H1 (cell line): ENCODE measurements at regions not wholly inside any gene's neighbourhood (a gene's known extent, or its start where the extent isn't known, plus 50 kb on each side); places are given as distances from the start of the nearest gene placed in this dataset.

Source experiments
- CTCF ChIA-PET: fragments of 300-600 bp; sonication (Branson Sonifier 250); formaldehyde crosslinking; loops from one replicate; lab custom pipeline; 2021; ENCODE audit not compliant: partially characterized antibody; lab: Charles Lee
- POLR2A ChIA-PET: fragments of 300-600 bp; sonication (Branson Sonifier 250); formaldehyde crosslinking; loops from one replicate; lab custom pipeline; 2021; ENCODE audit warnings: inconsistent platforms; ENCODE audit not compliant: partially characterized antibody; lab: Charles Lee
- DNase-seq, 2 experiments: peaks; one replicate each; pipeline versions ENCODE4 v3.0.0 to v3.0.0-alpha.2; 2010 to 2022; ENCODE audit warnings: low spot score in 2 of 2, low read depth in 1 of 2, mixed read lengths in 1 of 2
- FAIRE-seq: peaks from 2 replicates; lab custom pipeline; 2011; peaks lifted over from hg19 to GRCh38; lab: Jason Lieb, UNC
- H2AFZ ChIP-seq: 2 replicates; pipeline ENCODE4 v1.8.1; 2012; ENCODE audit warnings: low read length, inconsistent platforms
- H2AK5ac ChIP-seq: 2 replicates; pipeline ENCODE4 v1.6.1; 2013; ENCODE audit warnings: low read depth, low read length
- H2BK120ac ChIP-seq: replicated peaks from 2 replicates; pipeline ENCODE3; 2013; ENCODE audit warnings: low read depth, low read length, inconsistent platforms
- H2BK12ac ChIP-seq: 2 replicates; pipeline ENCODE4 v1.6.1; 2013; ENCODE audit warnings: low read depth, low read length
- H2BK15ac ChIP-seq: 2 replicates; pipeline ENCODE4 v1.6.1; 2013; ENCODE audit warnings: low read length
- H2BK20ac ChIP-seq: 2 replicates; pipeline ENCODE4 v1.6.1; 2013; ENCODE audit warnings: low read length
- H2BK5ac ChIP-seq: 2 replicates; pipeline ENCODE4 v1.6.1; 2013; ENCODE audit warnings: low read depth, low read length
- H3K14ac ChIP-seq: 2 replicates; pipeline ENCODE4 v1.6.1; 2013; ENCODE audit warnings: inconsistent platforms; ENCODE audit not compliant: insufficient read length
- H3K18ac ChIP-seq: 2 replicates; pipeline ENCODE4 v1.6.1; 2013; ENCODE audit warnings: low read length; ENCODE audit errors: extremely low read depth
- H3K23ac ChIP-seq: 2 replicates; pipeline ENCODE4 v1.6.1; 2013; ENCODE audit warnings: inconsistent platforms; ENCODE audit not compliant: insufficient read length
- H3K23me2 ChIP-seq: 2 replicates; pipeline ENCODE4 v1.6.1; 2013; ENCODE audit warnings: low read depth, low read length
- H3K27ac ChIP-seq: 2 replicates; pipeline ENCODE4 v1.6.1; 2011; ENCODE audit warnings: low read depth, low read length, inconsistent platforms
- H3K27me3 ChIP-seq, 4 experiments: replicated peaks in 1 of 4; 1 replicate in 1 of 4; 2 replicates in 3 of 4; pipeline versions ENCODE4 v1.6.1 to v1.8.1; 2011 to 2013; ENCODE audit warnings: low read length in 3 of 4, mild to moderate bottlenecking in 3 of 4, inconsistent platforms in 2 of 4, mixed read lengths in 2 of 4, moderate library complexity in 1 of 4; ENCODE audit not compliant: control insufficient read depth in 3 of 4, insufficient read depth in 3 of 4; ENCODE audit errors: extremely low read depth in 1 of 4
- H3K36me3 ChIP-seq, 4 experiments: 2 replicates each; pipeline versions ENCODE4 v1.6.1 to v1.8.1; 2011 to 2013; ENCODE audit warnings: mild to moderate bottlenecking in 4 of 4, low read length in 3 of 4, moderate library complexity in 2 of 4, control low read depth in 1 of 4, inconsistent platforms in 1 of 4; ENCODE audit not compliant: insufficient read depth in 4 of 4, control insufficient read depth in 2 of 4
- H3K4ac ChIP-seq: replicated peaks from 2 replicates; pipeline ENCODE3; 2013; ENCODE audit warnings: low read length, low read depth, mixed read lengths, inconsistent platforms; ENCODE audit not compliant: insufficient read length
- H3K4me1 ChIP-seq, 4 experiments: replicated peaks in 1 of 4; 1 replicate in 1 of 4; 2 replicates in 3 of 4; pipeline versions ENCODE4 v1.6.1 to v1.8.1; 2011 to 2013; ENCODE audit warnings: low read length in 3 of 4, inconsistent platforms in 2 of 4, mixed read lengths in 1 of 4; ENCODE audit not compliant: insufficient read depth in 4 of 4, control insufficient read depth in 3 of 4
- H3K4me2 ChIP-seq, 2 experiments: 2 replicates each; pipeline versions ENCODE4 v1.6.1 to v1.8.1; 2011 to 2013; ENCODE audit warnings: low read depth in 2 of 2, low read length in 2 of 2, control low read depth in 1 of 2, inconsistent platforms in 1 of 2, mild to moderate bottlenecking in 1 of 2; ENCODE audit not compliant: insufficient read depth in 1 of 2
- H3K4me3 ChIP-seq, 4 experiments: fragments of 200-600, 300-600 bp in 1 of 4; sonication (generic), shearing (Covaris generic), sonication (Bioruptor Twin) in 1 of 4; 2 replicates each; pipeline versions ENCODE4 v1.5.1 to v1.8.1; 2011 to 2016; ENCODE audit warnings: low read length in 4 of 4, low read depth in 3 of 4, control low read depth in 2 of 4, inconsistent platforms in 2 of 4, mild to moderate bottlenecking in 2 of 4, mixed read lengths in 1 of 4, moderate library complexity in 1 of 4; ENCODE audit not compliant: insufficient read depth in 2 of 4; ENCODE audit errors: extremely low read depth in 1 of 4
- H3K56ac ChIP-seq: replicated peaks from 2 replicates; pipeline ENCODE3; 2013; ENCODE audit warnings: low read depth, mild to moderate bottlenecking, mixed read lengths, low read length, inconsistent platforms; ENCODE audit not compliant: insufficient read length
- H3K79me1 ChIP-seq: 2 replicates; pipeline ENCODE4 v1.6.1; 2013; ENCODE audit warnings: low read depth, low read length, control low read depth
- H3K79me2 ChIP-seq, 2 experiments: 2 replicates each; pipeline versions ENCODE4 v1.6.1 to v1.8.1; 2012 to 2013; ENCODE audit warnings: low read length in 2 of 2, mild to moderate bottlenecking in 2 of 2, inconsistent platforms in 1 of 2; ENCODE audit not compliant: insufficient read depth in 2 of 2, control insufficient read depth in 1 of 2
- H3K9ac ChIP-seq, 4 experiments: replicated peaks in 1 of 4; 1 replicate in 1 of 4; 2 replicates in 3 of 4; pipeline versions ENCODE4 v1.6.1 to v1.8.1; 2011 to 2013; ENCODE audit warnings: low read depth in 3 of 4, low read length in 3 of 4, control low read depth in 2 of 4, mild to moderate bottlenecking in 2 of 4, moderate library complexity in 2 of 4, inconsistent platforms in 1 of 4; ENCODE audit errors: extremely low read depth in 1 of 4
- H3K9me3 ChIP-seq, 2 experiments: 2 replicates each; pipeline versions ENCODE4 v1.6.1 to v1.8.1; 2012 to 2013; ENCODE audit warnings: mild to moderate bottlenecking in 2 of 2, moderate library complexity in 2 of 2, control low read depth in 1 of 2, inconsistent platforms in 1 of 2, low read depth in 1 of 2, low read length in 1 of 2, mixed read lengths in 1 of 2; ENCODE audit not compliant: insufficient read depth in 2 of 2
- H4K20me1 ChIP-seq, 2 experiments: replicated peaks in 1 of 2; 2 replicates each; pipeline versions ENCODE3 to v1.8.1; 2011 to 2013; ENCODE audit warnings: inconsistent platforms in 2 of 2, low read length in 2 of 2, mild to moderate bottlenecking in 1 of 2; ENCODE audit not compliant: insufficient read depth in 2 of 2, control insufficient read depth in 1 of 2
- H4K5ac ChIP-seq: 2 replicates; pipeline ENCODE4 v1.6.1; 2013; ENCODE audit warnings: low read length, low read depth, mixed read lengths, inconsistent platforms; ENCODE audit not compliant: insufficient read length
- H4K8ac ChIP-seq: 2 replicates; pipeline ENCODE4 v1.8.0; 2013; ENCODE audit warnings: mild to moderate bottlenecking, moderate library complexity, low read length, inconsistent platforms; ENCODE audit not compliant: insufficient read depth; ENCODE audit errors: extremely low read depth
- H4K91ac ChIP-seq: replicated peaks from 2 replicates; pipeline ENCODE3; 2013; ENCODE audit warnings: low read length, mixed read lengths, inconsistent platforms; ENCODE audit not compliant: insufficient read length
- BCL11A ChIP-seq, 2 experiments: IDR thresholded peaks; one replicate each; pipeline ENCODE4 v1.6.1; 2011; ENCODE audit warnings: low read depth in 2 of 2, low read length in 2 of 2, mild to moderate bottlenecking in 2 of 2
- CBX8 ChIP-seq: fragments of 300-800, 300-1000 bp; sonication (generic); IDR thresholded peaks from 2 replicates; pipeline ENCODE4 v1.7.1; 2016; ENCODE audit warnings: low read depth, low read length, borderline replicate concordance
- CEBPB ChIP-seq: IDR thresholded peaks from 2 replicates; pipeline ENCODE4 v1.6.1; 2012; ENCODE audit warnings: low read depth, low read length
- CHD2 ChIP-seq: IDR thresholded peaks from 2 replicates; pipeline ENCODE4 v1.6.1; 2012; ENCODE audit warnings: low read length, improper control_type of control experiment
- CREB1 ChIP-seq: IDR thresholded peaks from 2 replicates; pipeline ENCODE4 v1.6.1; 2012; ENCODE audit warnings: inconsistent platforms
- EZH2 ChIP-seq: fragments of 200-600 bp; sonication (generic); IDR thresholded peaks from 2 replicates; pipeline ENCODE4 v1.7.1; 2012; ENCODE audit warnings: low read depth, mild to moderate bottlenecking, moderate library complexity, low read length, inconsistent platforms; ENCODE audit not compliant: severe bottlenecking
- JUN ChIP-seq: IDR thresholded peaks from 2 replicates; pipeline ENCODE4 v1.6.1; 2011; ENCODE audit warnings: low read depth, mild to moderate bottlenecking, improper control_type of control experiment, low read length
- MAX ChIP-seq: IDR thresholded peaks from 2 replicates; pipeline ENCODE4 v1.6.1; 2012; ENCODE audit warnings: inconsistent platforms
- NANOG ChIP-seq: IDR thresholded peaks from 2 replicates; pipeline ENCODE4 v1.6.1; 2011; ENCODE audit warnings: low read length, low read depth, mild to moderate bottlenecking, inconsistent platforms; ENCODE audit not compliant: insufficient read depth, poor library complexity, severe bottlenecking
- RAD21 ChIP-seq, 2 experiments: IDR thresholded peaks in 1 of 2; conservative IDR thresholded peaks in 1 of 2; 2 replicates each; pipeline ENCODE4 v1.6.1; 2011; ENCODE audit warnings: low read depth in 2 of 2, low read length in 2 of 2, improper control_type of control experiment in 1 of 2, inconsistent platforms in 1 of 2, mild to moderate bottlenecking in 1 of 2, moderate library complexity in 1 of 2
- SAP30 ChIP-seq: fragments of 300-600 bp; sonication (generic); IDR thresholded peaks from 2 replicates; pipeline ENCODE4 v1.7.1; 2012; ENCODE audit warnings: low read length, moderate library complexity, mild to moderate bottlenecking, inconsistent platforms; ENCODE audit not compliant: insufficient read depth, insufficient replicate concordance
- SIN3A ChIP-seq, 2 experiments: IDR thresholded peaks in 1 of 2; conservative IDR thresholded peaks in 1 of 2; 2 replicates each; pipeline ENCODE4 v1.6.1; 2011 to 2012; ENCODE audit warnings: low read length in 2 of 2, improper control_type of control experiment in 1 of 2, low read depth in 1 of 2, mild to moderate bottlenecking in 1 of 2
- SIX5 ChIP-seq: IDR thresholded peaks from 2 replicates; pipeline ENCODE4 v1.6.1; 2011; ENCODE audit warnings: mild to moderate bottlenecking, low read depth, low read length
- SP1 ChIP-seq: IDR thresholded peaks from 2 replicates; pipeline ENCODE4 v1.6.1; 2011; ENCODE audit warnings: low read depth, low read length
- SP2 ChIP-seq: IDR thresholded peaks from 2 replicates; pipeline ENCODE4 v1.6.1; 2012; ENCODE audit warnings: mild to moderate bottlenecking, low read length, inconsistent platforms
- SRF ChIP-seq: IDR thresholded peaks from 2 replicates; pipeline ENCODE4 v1.6.1; 2011; ENCODE audit warnings: mild to moderate bottlenecking, low read depth, low read length, moderate library complexity
- YY1 ChIP-seq: IDR thresholded peaks from 2 replicates; pipeline ENCODE4 v1.6.1; 2011; ENCODE audit warnings: low read depth, mild to moderate bottlenecking, low read length

GRCh38 chr14:65880507-65880906, 468.0 kb downstream of the FUT8 start:
- no peaks in the 10 kb centered on the region for H3K36me3 ChIP-seq
- no peak overlapping the region for H3K9ac ChIP-seq
- no peak overlapping the region for H3K14ac ChIP-seq
- no peaks in the 10 kb centered on the region for H3K79me2 ChIP-seq
- DNase-seq (no peak), FAIRE-seq (no peak)
- no peak overlapping the region for H2BK12ac ChIP-seq
- no peak overlapping the region for H4K5ac ChIP-seq
- ChIA-PET POLR2A (no interaction called here), CTCF (interaction anchor here (1.2 kb wide), 1 partner anchor 80 kb away, joined by 3 read pairs; no protein-coding TSS in a partner anchor)
- no peak overlapping the region for H3K4ac ChIP-seq
- TF ChIP-seq CBX8 = no peak
- TF ChIP-seq JUN = no peak
- no peak for TF ChIP-seq CREB1
- TF ChIP-seq MAX = no peak
- no peak for TF ChIP-seq EZH2
- TF ChIP-seq NANOG = no peak
- no peak for TF ChIP-seq SRF
- TF ChIP-seq SAP30 = no peak
- TF ChIP-seq RAD21 (IDR thresholded peaks at IDR 0.05 in 1 of 2, conservative IDR thresholded peaks at IDR 0.05 in 1 of 2; ENCODE audit: low read depth in 2 of 2, low read length in 2 of 2) = no peak
- TF ChIP-seq SIN3A (conservative IDR thresholded peaks at IDR 0.05 in 1 of 2, IDR thresholded peaks at IDR 0.05 in 1 of 2; ENCODE audit: low read depth in 1 of 2, low read length in 2 of 2) = no peak
- no peak for TF ChIP-seq SP2
- TF ChIP-seq YY1 = no peak
- no peak for TF ChIP-seq CEBPB
- no peak for TF ChIP-seq SIX5
- no peak for TF ChIP-seq SP1
- no peak for TF ChIP-seq BCL11A (IDR thresholded peaks at IDR 0.05; ENCODE audit: low read depth in 2 of 2, low read length in 2 of 2)
- no peak for TF ChIP-seq CHD2
- H3K9me3 ChIP-seq = no peaks in the 10 kb centered on the region
- no peak overlapping the region for H3K4me3 ChIP-seq
- H2AK5ac ChIP-seq = no peak overlapping the region
- no peak overlapping the region for H2BK20ac ChIP-seq
- no peaks in the 10 kb centered on the region for H3K27me3 ChIP-seq
- no peak overlapping the region for H2AFZ ChIP-seq
- H2BK120ac ChIP-seq = no peak overlapping the region
- no peak overlapping the region for H2BK15ac ChIP-seq
- no peak overlapping the region for H3K23ac ChIP-seq
- no peak overlapping the region for H4K8ac ChIP-seq
- H3K56ac ChIP-seq = no peak overlapping the region
- no peak overlapping the region for H4K91ac ChIP-seq
- no peak overlapping the region for H3K4me2 ChIP-seq
- H2BK5ac ChIP-seq = no peak overlapping the region
- no peaks in the 10 kb centered on the region for H3K23me2 ChIP-seq
- no peaks in the 10 kb centered on the region for H3K4me1 ChIP-seq
- H3K18ac ChIP-seq = no peak overlapping the region
- H3K79me1 ChIP-seq = no peaks in the 10 kb centered on the region
- H3K27ac ChIP-seq = no peak overlapping the region
- no peaks in the 10 kb centered on the region for H4K20me1 ChIP-seq
